Chondrocyte (in vitro differentiated cells): ENCODE measurements at regions not wholly inside any gene's neighbourhood (a gene's known extent, or its start where the extent isn't known, plus 50 kb on each side); places are given as distances from the start of the nearest gene placed in this dataset.
A peak's percentile ranks its signal among the peaks of the same experiment; 100 is the strongest.

Experiments
- DNase-seq: peaks from one replicate; pipeline ENCODE4 v3.0.0; 2021; ENCODE audit warnings: mixed read lengths, low spot score
- H3K27ac Mint-ChIP-seq: one replicate; pipeline ENCODE4 v1.8.0; 2021; ENCODE audit warnings: mild to moderate bottlenecking, moderate library complexity, mixed read lengths; ENCODE audit not compliant: unreplicated experiment
- H3K27me3 Mint-ChIP-seq: 2 replicates; pipeline ENCODE4 v1.8.0; 2021; ENCODE audit warnings: low read depth, mixed read lengths
- H3K36me3 Mint-ChIP-seq: 2 replicates; pipeline ENCODE4 v1.8.0; 2021; ENCODE audit warnings: low read depth, mixed read lengths
- H3K4me1 Mint-ChIP-seq: 2 replicates; pipeline ENCODE4 v1.8.0; 2021; ENCODE audit warnings: low read depth, mild to moderate bottlenecking, mixed read lengths
- H3K4me3 Mint-ChIP-seq: one replicate; pipeline ENCODE4 v1.8.0; 2021; ENCODE audit warnings: mild to moderate bottlenecking, moderate library complexity, mixed read lengths; ENCODE audit not compliant: unreplicated experiment
- H3K9me3 Mint-ChIP-seq: 2 replicates; pipeline ENCODE4 v1.8.0; 2021; ENCODE audit warnings: low read depth, mixed read lengths
- CTCF ChIP-seq: fragments of 200-600 bp; sonication (generic); IDR thresholded peaks from 2 replicates; pipeline ENCODE4 v1.5.0; 2021; ENCODE audit warnings: antibody characterized with exemption, mild to moderate bottlenecking, moderate library complexity

GRCh38 chr6:91483415-91484105 is 896.7 kb upstream of the MAP3K7 start:
- Mint-ChIP-seq H3K27me3 (no peaks in the 10 kb centered on the region), H3K36me3 (no peaks in the 10 kb centered on the region), H3K27ac (no peak overlapping the region), H3K9me3 (no peaks in the 10 kb centered on the region), H3K4me1 (peaks cover 3% of the 10 kb centered on the region), H3K4me3 (no peak overlapping the region)
- TF ChIP-seq CTCF: no peak
- no peak for DNase-seq

- H3K9me3 Mint-ChIP-seq: no peaks in the 10 kb centered on the region
- no peak overlapping the region for H3K4me3 Mint-ChIP-seq
- peaks cover 3% of the 10 kb centered on the region for H3K4me1 Mint-ChIP-seq
- no peak overlapping the region for H3K27ac Mint-ChIP-seq
- no peak for TF ChIP-seq CTCF
- no peaks in the 10 kb centered on the region for H3K36me3 Mint-ChIP-seq
- DNase-seq: no peak
- no peaks in the 10 kb centered on the region for H3K27me3 Mint-ChIP-seq
Observed at GRCh38 chr6:91482498-91482897, 895.6 kb upstream of the MAP3K7 start.

GRCh38 chr6:91480402-91480801 is 893.5 kb upstream of the MAP3K7 start:
- no peak for DNase-seq
- Mint-ChIP-seq H3K4me1 (peaks cover 12% of the 10 kb centered on the region), H3K9me3 (no peaks in the 10 kb centered on the region), H3K36me3 (no peaks in the 10 kb centered on the region), H3K4me3 (no peak overlapping the region), H3K27me3 (no peaks in the 10 kb centered on the region), H3K27ac (no peak overlapping the region)
- TF ChIP-seq CTCF: no peak

- Mint-ChIP-seq H3K36me3 (no peaks in the 10 kb centered on the region), H3K27ac (no peak overlapping the region), H3K27me3 (no peaks in the 10 kb centered on the region), H3K9me3 (no peaks in the 10 kb centered on the region), H3K4me1 (peaks cover 10% of the 10 kb centered on the region), H3K4me3 (no peak overlapping the region)
- no peak for DNase-seq
- TF ChIP-seq CTCF: no peak
Observed at GRCh38 chr6:91477688-91478087, 890.8 kb upstream of the MAP3K7 start.

- Mint-ChIP-seq H3K4me3 (no peak overlapping the region), H3K4me1 (peaks cover 9% of the 10 kb centered on the region), H3K27me3 (no peaks in the 10 kb centered on the region), H3K9me3 (no peaks in the 10 kb centered on the region), H3K36me3 (no peaks in the 10 kb centered on the region), H3K27ac (peak overlapping the region; percentile 74)
- DNase-seq: no peak
- no peak for TF ChIP-seq CTCF
Observed at GRCh38 chr6:91476000-91476399, 889.1 kb upstream of the MAP3K7 start.
